Panc1 (cell line): ENCODE measurements at regions not wholly inside any gene's neighbourhood (a gene's known extent, or its start where the extent isn't known, plus 50 kb on each side); places are given as distances from the start of the nearest gene placed in this dataset.

Experiments
- ATAC-seq: fragments of 200-7000 bp; cut with Tn5 transposase; 2 replicates; pipeline ENCODE4 v1.9.1; 2020; ENCODE audit warnings: mild to moderate bottlenecking, moderate library complexity
- BruUV-seq: library from RNA; stranded (reverse); fragments of 400-500 nt; replicated peaks from 2 replicates; lab custom pipeline; 2021; lab: Mats Ljungman, UMichigan
- CTCF ChIA-PET: fragments of 300-600 bp; sonication (Branson Sonifier 250); formaldehyde crosslinking; loops from one replicate; lab custom pipeline; 2022; ENCODE audit warnings: antibody characterized with exemption; lab: Charles Lee
- POLR2A ChIA-PET: fragments of 300-600 bp; sonication (Branson Sonifier 250); formaldehyde crosslinking; loops from one replicate; lab custom pipeline; 2022; ENCODE audit warnings: antibody characterized with exemption; lab: Charles Lee
- DNase-seq: peaks from one replicate; pipeline ENCODE4 v3.0.0-alpha.2; 2010; ENCODE audit warnings: low read depth, low spot score
- H3K27ac ChIP-seq: 2 replicates; pipeline ENCODE4 v1.5.1; 2011; ENCODE audit warnings: mild to moderate bottlenecking, low read length, inconsistent platforms
- H3K27me3 ChIP-seq: fragments of 200-500 bp; sonication (Bioruptor generic); 2 replicates; pipeline ENCODE4 v1.6.0; 2014; ENCODE audit warnings: low read length, inconsistent platforms; ENCODE audit not compliant: control insufficient read depth, insufficient read depth
- H3K36me3 ChIP-seq: fragments of 200-500 bp; sonication (Bioruptor generic); 2 replicates; pipeline ENCODE4 v1.5.1; 2014; ENCODE audit warnings: inconsistent platforms, mild to moderate bottlenecking, low read length, moderate library complexity; ENCODE audit not compliant: control insufficient read depth, insufficient read depth
- H3K4me1 ChIP-seq: 2 replicates; pipeline ENCODE4 v1.5.1; 2011; ENCODE audit warnings: inconsistent platforms, mild to moderate bottlenecking, low read length, moderate library complexity; ENCODE audit not compliant: control insufficient read depth, insufficient read depth
- H3K4me3 ChIP-seq, 2 experiments: 2 replicates each; pipeline ENCODE4 v1.5.1; 2011 to 2012; ENCODE audit warnings: low read depth in 2 of 2, low read length in 2 of 2, mild to moderate bottlenecking in 2 of 2, inconsistent platforms in 1 of 2, moderate library complexity in 1 of 2
- H3K9me3 ChIP-seq: fragments of 200-500 bp; sonication (Bioruptor generic); 2 replicates; pipeline ENCODE4 v1.5.1; 2014; ENCODE audit warnings: low read depth, mild to moderate bottlenecking, inconsistent platforms, low read length, moderate library complexity; ENCODE audit not compliant: control insufficient read depth, insufficient read depth
- POLR2AphosphoS5 ChIP-seq: IDR thresholded peaks from 2 replicates; pipeline ENCODE4 v1.6.1; 2012; ENCODE audit warnings: mild to moderate bottlenecking, low read depth, low read length, moderate library complexity
- SIN3A ChIP-seq: IDR thresholded peaks from 2 replicates; pipeline ENCODE4 v1.6.1; 2012; ENCODE audit warnings: low read depth, mild to moderate bottlenecking, low read length, moderate library complexity, borderline replicate concordance; ENCODE audit not compliant: insufficient read depth
- TCF7L2 ChIP-seq: IDR thresholded peaks from 2 replicates; pipeline ENCODE4 v1.6.1; 2011; ENCODE audit warnings: mild to moderate bottlenecking, low read depth, low read length, inconsistent platforms
- in situ Hi-C: cut with HindIII; loops from 2 replicates; pipeline ENCODE4 v1.10.0; 2016; ENCODE audit warnings: low sequenced_read_pairs, low pct_unique_long_range_greater_than_20kb
- intact Hi-C: fragments of 100-400 bp; cut with micrococcal nuclease; formaldehyde crosslinking; loops from one replicate; pipeline ENCODE4 v1.10.0; 2022; ENCODE audit not compliant: unreplicated experiment
- TF ChIP-seq, protein P1 (sequence below): fragments of 450-650 bp; IDR thresholded peaks from 2 replicates; pipeline ENCODE4 v1.5.1; 2017; ENCODE audit warnings: mild to moderate bottlenecking
- TF ChIP-seq, protein P2 (sequence below), 2 experiments: IDR thresholded peaks; 2 replicates each; pipeline ENCODE4 v1.6.1; 2011 to 2012; ENCODE audit warnings: low read depth in 2 of 2, control low read depth in 1 of 2, low read length in 1 of 2, mild to moderate bottlenecking in 1 of 2, moderate library complexity in 1 of 2; ENCODE audit not compliant: insufficient read depth in 1 of 2

DNA sequence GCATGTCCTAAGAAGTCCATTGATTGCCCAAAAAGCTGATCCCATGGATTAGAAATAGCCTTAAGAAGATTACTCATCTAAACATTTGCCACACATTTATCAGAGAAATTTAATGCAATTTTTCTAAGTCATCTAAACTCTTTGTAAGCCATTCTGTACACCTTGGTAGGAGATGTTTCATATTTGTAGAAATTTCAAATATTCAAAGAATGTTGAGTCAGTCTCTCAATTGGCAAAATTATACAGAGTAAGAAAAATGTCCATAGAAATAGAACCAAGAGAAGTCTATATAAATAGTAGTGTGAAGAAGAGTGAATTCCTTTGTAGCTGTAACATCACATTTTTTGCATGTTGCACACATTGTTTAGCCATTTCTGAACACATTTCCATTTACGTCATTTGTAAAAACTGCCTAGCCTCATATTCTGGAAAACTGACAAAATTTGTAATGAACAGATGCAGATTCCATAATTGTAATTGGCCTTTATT lies 128.6 kb downstream of the MSTN start:
- in situ Hi-C loops (no loop called here), intact Hi-C loops (no loop called here)
- Histone ChIP-seq H3K36me3 (no peaks in the 10 kb centered on the region), H3K27me3 (no peaks in the 10 kb centered on the region), H3K27ac (no peak overlapping the region), H3K4me3 (no peak overlapping the region), H3K4me1 (no peaks in the 10 kb centered on the region), H3K9me3 (no peaks in the 10 kb centered on the region)
- no TSS peak for BruUV-seq
- no peak for ATAC-seq
- TF ChIP-seq SIN3A (no peak), POLR2AphosphoS5 (no peak), TCF7L2 (no peak)
- TF ChIP-seq, protein P1, sequence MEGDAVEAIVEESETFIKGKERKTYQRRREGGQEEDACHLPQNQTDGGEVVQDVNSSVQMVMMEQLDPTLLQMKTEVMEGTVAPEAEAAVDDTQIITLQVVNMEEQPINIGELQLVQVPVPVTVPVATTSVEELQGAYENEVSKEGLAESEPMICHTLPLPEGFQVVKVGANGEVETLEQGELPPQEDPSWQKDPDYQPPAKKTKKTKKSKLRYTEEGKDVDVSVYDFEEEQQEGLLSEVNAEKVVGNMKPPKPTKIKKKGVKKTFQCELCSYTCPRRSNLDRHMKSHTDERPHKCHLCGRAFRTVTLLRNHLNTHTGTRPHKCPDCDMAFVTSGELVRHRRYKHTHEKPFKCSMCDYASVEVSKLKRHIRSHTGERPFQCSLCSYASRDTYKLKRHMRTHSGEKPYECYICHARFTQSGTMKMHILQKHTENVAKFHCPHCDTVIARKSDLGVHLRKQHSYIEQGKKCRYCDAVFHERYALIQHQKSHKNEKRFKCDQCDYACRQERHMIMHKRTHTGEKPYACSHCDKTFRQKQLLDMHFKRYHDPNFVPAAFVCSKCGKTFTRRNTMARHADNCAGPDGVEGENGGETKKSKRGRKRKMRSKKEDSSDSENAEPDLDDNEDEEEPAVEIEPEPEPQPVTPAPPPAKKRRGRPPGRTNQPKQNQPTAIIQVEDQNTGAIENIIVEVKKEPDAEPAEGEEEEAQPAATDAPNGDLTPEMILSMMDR, result no peak
- TF ChIP-seq, protein P2, sequence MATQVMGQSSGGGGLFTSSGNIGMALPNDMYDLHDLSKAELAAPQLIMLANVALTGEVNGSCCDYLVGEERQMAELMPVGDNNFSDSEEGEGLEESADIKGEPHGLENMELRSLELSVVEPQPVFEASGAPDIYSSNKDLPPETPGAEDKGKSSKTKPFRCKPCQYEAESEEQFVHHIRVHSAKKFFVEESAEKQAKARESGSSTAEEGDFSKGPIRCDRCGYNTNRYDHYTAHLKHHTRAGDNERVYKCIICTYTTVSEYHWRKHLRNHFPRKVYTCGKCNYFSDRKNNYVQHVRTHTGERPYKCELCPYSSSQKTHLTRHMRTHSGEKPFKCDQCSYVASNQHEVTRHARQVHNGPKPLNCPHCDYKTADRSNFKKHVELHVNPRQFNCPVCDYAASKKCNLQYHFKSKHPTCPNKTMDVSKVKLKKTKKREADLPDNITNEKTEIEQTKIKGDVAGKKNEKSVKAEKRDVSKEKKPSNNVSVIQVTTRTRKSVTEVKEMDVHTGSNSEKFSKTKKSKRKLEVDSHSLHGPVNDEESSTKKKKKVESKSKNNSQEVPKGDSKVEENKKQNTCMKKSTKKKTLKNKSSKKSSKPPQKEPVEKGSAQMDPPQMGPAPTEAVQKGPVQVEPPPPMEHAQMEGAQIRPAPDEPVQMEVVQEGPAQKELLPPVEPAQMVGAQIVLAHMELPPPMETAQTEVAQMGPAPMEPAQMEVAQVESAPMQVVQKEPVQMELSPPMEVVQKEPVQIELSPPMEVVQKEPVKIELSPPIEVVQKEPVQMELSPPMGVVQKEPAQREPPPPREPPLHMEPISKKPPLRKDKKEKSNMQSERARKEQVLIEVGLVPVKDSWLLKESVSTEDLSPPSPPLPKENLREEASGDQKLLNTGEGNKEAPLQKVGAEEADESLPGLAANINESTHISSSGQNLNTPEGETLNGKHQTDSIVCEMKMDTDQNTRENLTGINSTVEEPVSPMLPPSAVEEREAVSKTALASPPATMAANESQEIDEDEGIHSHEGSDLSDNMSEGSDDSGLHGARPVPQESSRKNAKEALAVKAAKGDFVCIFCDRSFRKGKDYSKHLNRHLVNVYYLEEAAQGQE (IDR thresholded peaks at IDR 0.05; ENCODE audit: insufficient read depth in 1 of 2, low read depth in 2 of 2, low read length in 1 of 2), result no peak
- POLR2A ChIA-PET, result no interaction called here
- no peak for DNase-seq
- CTCF ChIA-PET, result no interaction called here

DNA sequence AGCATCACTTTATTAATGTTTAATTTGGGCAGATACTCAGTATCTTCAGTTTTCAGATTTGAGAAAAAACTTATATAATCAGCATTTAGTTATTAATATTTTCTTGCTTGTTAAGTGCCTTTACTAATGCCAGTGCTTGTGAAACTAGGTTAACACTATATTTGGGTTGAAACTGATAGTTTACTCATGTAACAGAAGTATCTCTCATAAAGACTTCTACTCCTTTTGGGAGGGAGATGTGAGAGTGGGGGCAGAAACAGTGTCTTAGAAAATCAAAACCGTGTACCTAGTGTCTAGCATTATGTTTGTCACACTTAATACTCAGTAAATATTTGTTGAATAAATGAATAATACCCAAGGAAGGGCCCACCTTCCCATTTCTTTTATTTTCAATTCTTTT lies 129.5 kb downstream of the MSTN start:
- ChIA-PET POLR2A (no interaction called here), CTCF (no interaction called here)
- H3K4me3 ChIP-seq, result no peak overlapping the region
- ATAC-seq (no peak), DNase-seq (no peak)
- no peak for TF ChIP-seq SIN3A
- intact Hi-C loops (no loop called here), in situ Hi-C loops (no loop called here)
- no peaks in the 10 kb centered on the region for H3K27me3 ChIP-seq
- H3K27ac ChIP-seq, result no peak overlapping the region
- H3K4me1 ChIP-seq, result no peaks in the 10 kb centered on the region
- no peaks in the 10 kb centered on the region for H3K9me3 ChIP-seq
- no TSS peak for BruUV-seq
- no peaks in the 10 kb centered on the region for H3K36me3 ChIP-seq

DNA sequence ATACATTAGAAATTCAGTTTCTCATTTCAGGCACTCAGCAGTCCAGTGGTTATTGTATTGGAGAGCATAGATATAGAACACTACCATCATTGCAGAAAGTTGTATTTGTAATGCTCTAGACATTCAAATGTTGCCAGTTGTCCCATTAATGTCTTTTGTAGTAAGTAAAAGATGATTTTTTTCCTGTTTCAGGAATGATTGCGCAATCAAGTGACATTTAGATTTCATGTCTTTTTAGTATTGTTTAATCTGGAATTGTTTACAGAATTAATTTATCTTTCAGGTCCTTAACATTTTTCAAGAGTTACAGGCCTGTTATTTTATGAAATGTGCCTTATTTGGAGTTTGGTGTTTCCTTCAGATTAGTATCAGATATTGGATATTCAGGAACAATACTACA lies 134.7 kb downstream of the MSTN start:
- no TSS peak for BruUV-seq
- no peak for ATAC-seq

More for the DNA sequence above, 134.7 kb downstream of the MSTN start:
- TF ChIP-seq TCF7L2 (no peak), POLR2AphosphoS5 (no peak), SIN3A (no peak)
- TF ChIP-seq, protein P1, result no peak
- TF ChIP-seq, protein P2 (IDR thresholded peaks at IDR 0.05; ENCODE audit: insufficient read depth in 1 of 2, low read depth in 2 of 2, low read length in 1 of 2), result no peak
- intact Hi-C loops (no loop called here), in situ Hi-C loops (no loop called here)
- Histone ChIP-seq H3K36me3 (no peaks in the 10 kb centered on the region), H3K4me1 (no peaks in the 10 kb centered on the region), H3K4me3 (no peak overlapping the region), H3K27me3 (no peaks in the 10 kb centered on the region), H3K9me3 (no peaks in the 10 kb centered on the region), H3K27ac (no peak overlapping the region)
- DNase-seq, result no peak
- ChIA-PET POLR2A (no interaction called here), CTCF (no interaction called here)
